HEK293 (cell line): ENCODE measurements at regions not wholly inside any gene's neighbourhood (a gene's known extent, or its start where the extent isn't known, plus 50 kb on each side); places are given as distances from the start of the nearest gene placed in this dataset.

Experiments
- CTCF ChIA-PET: fragments of 350-600 bp; formaldehyde crosslinking; extraction: SDS; loops from one replicate; lab custom pipeline; 2021; ENCODE audit warnings: antibody characterized with exemption; lab: Yijun Ruan, JAX
- POLR2A ChIA-PET: fragments of 300-600 bp; formaldehyde crosslinking; extraction: SDS; loops from one replicate; lab custom pipeline; 2020; ENCODE audit warnings: antibody characterized with exemption, inconsistent platforms; lab: Yijun Ruan, JAX
- H3K27ac ChIP-seq: fragments of 200-500 bp; sonication (Bioruptor generic); 2 replicates; pipeline ENCODE4 v1.5.1; 2014; ENCODE audit warnings: low read depth, low read length, control low read depth, inconsistent platforms; ENCODE audit errors: extremely low read depth
- H3K36me3 ChIP-seq, 2 experiments: fragments of 200-500 bp in 1 of 2; sonication (Bioruptor generic) in 1 of 2; 1 replicate in 1 of 2; 2 replicates in 1 of 2; pipeline ENCODE4 v1.5.1; 2014 to 2017; ENCODE audit warnings: inconsistent platforms in 2 of 2, low read length in 2 of 2; ENCODE audit not compliant: control insufficient read depth in 2 of 2, insufficient read depth in 1 of 2
- H3K4me1 ChIP-seq: fragments of 200-500 bp; sonication (Bioruptor generic); 2 replicates; pipeline ENCODE4 v1.5.1; 2014; ENCODE audit warnings: mild to moderate bottlenecking, low read length, inconsistent platforms; ENCODE audit not compliant: control insufficient read depth, insufficient read depth
- H3K4me3 ChIP-seq: 2 replicates; pipeline ENCODE4 v1.5.1; 2011; ENCODE audit warnings: low read depth, mild to moderate bottlenecking, control low read depth, low read length, moderate library complexity
- H3K9me3 ChIP-seq: fragments of 200-500 bp; sonication (Bioruptor generic); 2 replicates; pipeline ENCODE4 v1.5.1; 2014; ENCODE audit warnings: low read depth, low read length, inconsistent platforms; ENCODE audit not compliant: control insufficient read depth, insufficient read depth
- GLIS2 ChIP-seq: fragments of 450-650 bp; formaldehyde crosslinking; IDR thresholded peaks from 2 replicates; pipeline ENCODE4 v1.5.1; 2016; ENCODE audit warnings: missing biosample characterization, missing genetic modification characterization
- HOXA7 ChIP-seq: sonication (generic); formaldehyde crosslinking; IDR thresholded peaks from 2 replicates; pipeline ENCODE4 v1.8.1; 2022; ENCODE audit warnings: missing genetic modification reagents, borderline replicate concordance
- MZF1 ChIP-seq: fragments of 450-650 bp; formaldehyde crosslinking; IDR thresholded peaks from 2 replicates; pipeline ENCODE4 v1.5.1; 2017; ENCODE audit warnings: missing biosample characterization, missing genetic modification characterization, borderline replicate concordance
- OSR2 ChIP-seq: fragments of 450-650 bp; formaldehyde crosslinking; IDR thresholded peaks from 2 replicates; pipeline ENCODE4 v1.5.1; 2016; ENCODE audit warnings: missing biosample characterization, missing genetic modification characterization
- RBAK ChIP-seq: fragments of 450-650 bp; formaldehyde crosslinking; IDR thresholded peaks from 2 replicates; pipeline ENCODE4 v1.5.1; 2016; ENCODE audit warnings: missing biosample characterization, missing genetic modification characterization
- TCF7L2 ChIP-seq: IDR thresholded peaks from 2 replicates; pipeline ENCODE4 v1.6.1; 2011; ENCODE audit warnings: low read depth, mild to moderate bottlenecking, inconsistent platforms, low read length, moderate library complexity, borderline replicate concordance
- ZBTB48 ChIP-seq: fragments of 450-650 bp; formaldehyde crosslinking; IDR thresholded peaks from 2 replicates; pipeline ENCODE4 v1.5.1; 2016; ENCODE audit warnings: missing biosample characterization, missing genetic modification characterization
- ZBTB7A ChIP-seq: fragments of 450-650 bp; formaldehyde crosslinking; IDR thresholded peaks from 2 replicates; pipeline ENCODE4 v1.5.1; 2016; ENCODE audit warnings: low read depth, missing biosample characterization, missing genetic modification characterization
- ZNF155 ChIP-seq: fragments of 450-650 bp; formaldehyde crosslinking; IDR thresholded peaks from 2 replicates; pipeline ENCODE4 v1.5.1; 2016; ENCODE audit warnings: missing biosample characterization, missing genetic modification characterization
- ZNF211 ChIP-seq: fragments of 450-650 bp; formaldehyde crosslinking; IDR thresholded peaks from 2 replicates; pipeline ENCODE4 v1.5.1; 2016; ENCODE audit warnings: low read depth, missing biosample characterization, missing genetic modification characterization
- ZNF274 ChIP-seq, 2 experiments: fragments of 200-500 bp in 1 of 2; fragments of 450-650 bp in 1 of 2; sonication (Bioruptor generic) in 1 of 2; formaldehyde crosslinking in 1 of 2; IDR thresholded peaks; 2 replicates each; pipeline versions ENCODE4 v1.5.1 to v1.6.1; 2014 to 2016; ENCODE audit warnings: borderline replicate concordance in 1 of 2, inconsistent platforms in 1 of 2, low read length in 1 of 2, missing biosample characterization in 1 of 2, missing genetic modification characterization in 1 of 2
- ZNF341 ChIP-seq: fragments of 450-650 bp; formaldehyde crosslinking; IDR thresholded peaks from 2 replicates; pipeline ENCODE4; 2016; ENCODE audit warnings: low read depth, missing biosample characterization, missing genetic modification characterization
- ZNF366 ChIP-seq: fragments of 450-650 bp; formaldehyde crosslinking; conservative IDR thresholded peaks from 2 replicates; pipeline ENCODE4 v1.5.1; 2016; ENCODE audit warnings: missing biosample characterization, missing genetic modification characterization
- ZNF596 ChIP-seq: fragments of 450-650 bp; IDR thresholded peaks from 2 replicates; pipeline ENCODE4 v1.5.0; 2018; ENCODE audit warnings: missing biosample characterization, mild to moderate bottlenecking, missing genetic modification characterization, moderate library complexity
- ZNF664 ChIP-seq: fragments of 450-650 bp; formaldehyde crosslinking; IDR thresholded peaks from 2 replicates; pipeline ENCODE4 v1.5.1; 2016; ENCODE audit warnings: missing biosample characterization, missing genetic modification characterization
- ZNF670 ChIP-seq: fragments of 450-650 bp; formaldehyde crosslinking; IDR thresholded peaks from 2 replicates; pipeline ENCODE4 v1.5.1; 2016; ENCODE audit warnings: missing biosample characterization, missing genetic modification characterization, low read depth
- ZNF701 ChIP-seq: fragments of 450-650 bp; formaldehyde crosslinking; IDR thresholded peaks from 2 replicates; pipeline ENCODE4 v1.5.1; 2016; ENCODE audit warnings: missing biosample characterization, missing genetic modification characterization
- ZNF791 ChIP-seq: fragments of 450-650 bp; formaldehyde crosslinking; IDR thresholded peaks from 2 replicates; pipeline ENCODE4 v1.5.1; 2016; ENCODE audit warnings: missing biosample characterization, missing genetic modification characterization
- ZSCAN18 ChIP-seq: fragments of 450-650 bp; formaldehyde crosslinking; IDR thresholded peaks from 2 replicates; pipeline ENCODE4 v1.5.1; 2016; ENCODE audit warnings: missing biosample characterization, missing genetic modification characterization
- TF ChIP-seq, protein P1 (sequence below): fragments of 450-650 bp; formaldehyde crosslinking; IDR thresholded peaks from 2 replicates; pipeline ENCODE4 v1.5.1; 2016; ENCODE audit warnings: missing biosample characterization, missing genetic modification characterization
- TF ChIP-seq, protein P2 (sequence below): fragments of 450-650 bp; formaldehyde crosslinking; IDR thresholded peaks from 2 replicates; pipeline ENCODE4 v1.5.1; 2016; ENCODE audit warnings: missing biosample characterization, missing genetic modification characterization

DNA sequence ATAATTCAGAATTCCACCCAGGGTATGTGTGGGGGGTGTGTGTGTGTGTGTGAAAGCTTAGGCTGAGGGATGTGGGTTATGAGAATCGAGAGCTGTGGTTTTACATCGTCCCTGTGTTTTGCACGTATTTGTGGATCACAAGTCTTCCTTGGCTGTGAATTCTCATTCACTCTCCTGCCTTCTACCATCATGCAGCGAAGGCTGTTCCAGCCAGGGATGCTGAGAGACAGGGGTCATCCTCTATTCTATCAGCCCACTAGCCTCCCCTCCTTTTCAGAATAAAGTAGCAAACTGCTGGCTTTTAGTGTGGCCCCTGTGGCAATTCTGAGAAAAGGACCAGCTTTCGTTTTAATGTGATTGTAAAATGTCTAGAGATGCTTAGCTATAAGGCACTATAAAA lies 460.6 kb upstream of the NR2F2 start:
- POLR2A ChIA-PET = no interaction called here
- TF ChIP-seq ZNF341 (tag by site-specific recombination) (peak; percentile 21; the same call in 1 of the 2 replicates), ZNF664 (tag by site-specific recombination) (no peak)
- Histone ChIP-seq H3K36me3 (no peaks in the 10 kb centered on the region), H3K4me3 (no peak overlapping the region), H3K27ac (no peak overlapping the region), H3K9me3 (no peaks in the 10 kb centered on the region), H3K4me1 (peaks cover 17% of the 10 kb centered on the region)
- CTCF ChIA-PET = interaction anchor here (0.6 to 1.0 kb wide), 2 partner anchors 457 to 490 kb away, joined by 3 read pairs; no protein-coding TSS in a partner anchor

DNA sequence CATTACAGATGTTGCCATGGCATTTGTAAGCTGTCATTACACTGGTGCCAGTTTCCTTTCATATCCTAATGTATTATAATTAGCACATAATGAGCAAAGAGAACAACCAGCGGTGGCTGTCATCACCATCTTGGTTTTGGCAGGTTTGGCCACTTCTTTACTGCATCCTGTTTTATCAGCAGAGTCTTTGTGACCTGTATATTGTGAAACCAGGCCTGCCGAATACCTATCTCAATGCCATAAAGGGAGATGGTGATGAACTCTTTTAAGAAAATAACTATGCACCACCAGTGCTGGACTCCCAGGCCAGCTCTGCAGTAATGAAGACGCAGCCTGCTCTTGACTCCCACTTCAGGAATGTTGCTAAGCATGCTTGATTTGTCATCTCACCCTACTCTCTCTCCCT lies 458.1 kb upstream of the NR2F2 start:
- Histone ChIP-seq H3K9me3 (no peaks in the 10 kb centered on the region), H3K36me3 (no peaks in the 10 kb centered on the region), H3K27ac (no peak overlapping the region), H3K4me1 (peaks cover 17% of the 10 kb centered on the region), H3K4me3 (no peak overlapping the region)
- POLR2A ChIA-PET = no interaction called here
- CTCF ChIA-PET = interaction anchor here (0.6 kb wide), 1 partner anchor 217 kb away, joined by 3 read pairs; no protein-coding TSS in a partner anchor
- TF ChIP-seq ZNF701 (tag by site-specific recombination) (no peak), ZBTB48 (tag by site-specific recombination) (no peak)

DNA sequence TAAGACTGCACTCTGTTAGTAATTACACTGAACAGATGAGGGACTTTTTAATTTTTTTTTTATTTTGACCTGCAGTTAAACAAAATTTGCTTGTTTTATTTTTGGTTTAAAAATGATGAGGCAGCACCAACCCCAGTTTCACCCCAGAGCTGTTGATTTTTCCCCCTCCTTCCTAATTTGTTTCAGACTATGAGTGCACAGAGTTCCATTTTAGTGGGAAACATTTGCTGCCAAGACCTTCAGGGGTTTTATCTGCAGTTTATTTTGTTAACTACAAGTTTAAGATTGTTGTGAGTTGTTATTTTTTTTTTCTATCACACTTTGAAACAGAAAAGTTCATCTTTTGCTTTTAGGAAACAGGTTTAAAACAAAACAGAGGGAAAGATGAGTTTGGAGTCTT lies 455.9 kb upstream of the NR2F2 start:
- ChIA-PET POLR2A (no interaction called here), CTCF (no interaction called here)
- TF ChIP-seq ZNF791 (tag by site-specific recombination) (no peak), HOXA7 (CRISPR knock-in tag) (no peak), ZNF670 (tag by site-specific recombination) (no peak), ZBTB7A (tag by site-specific recombination) (no peak), ZNF596 (no peak), ZNF366 (tag by site-specific recombination) (no peak), ZSCAN18 (tag by site-specific recombination) (no peak), MZF1 (tag by site-specific recombination) (no peak), RBAK (tag by site-specific recombination) (no peak), OSR2 (no peak), GLIS2 (no peak)
- no peak overlapping the region for H3K27ac ChIP-seq
- 0 out of 2 replicates have a peak, but pooled peaks cover 4% of the 10 kb centered on the region for H3K4me1 ChIP-seq
- no peaks in the 10 kb centered on the region for H3K9me3 ChIP-seq
- no peaks in the 10 kb centered on the region for H3K36me3 ChIP-seq
- no peak overlapping the region for H3K4me3 ChIP-seq

GRCh38 chr15:95875121-95875643 lies 455.3 kb upstream of the NR2F2 start:
- POLR2A ChIA-PET = no interaction called here
- H3K9me3 ChIP-seq = no peaks in the 10 kb centered on the region
- H3K27ac ChIP-seq = no peak overlapping the region
- CTCF ChIA-PET = no interaction called here
- H3K4me1 ChIP-seq = 0 out of 2 replicates have a peak, but pooled peaks cover 4% of the 10 kb centered on the region
- H3K4me3 ChIP-seq = no peak overlapping the region
- H3K36me3 ChIP-seq = no peaks in the 10 kb centered on the region
- TF ChIP-seq ZNF274 (IDR thresholded peaks at IDR 0.05; ENCODE audit: low read length) = no peak
- TF ChIP-seq ZNF274 (tag by site-specific recombination; IDR thresholded peaks at IDR 0.05; ENCODE audit: borderline replicate concordance) = no peak
- TF ChIP-seq, protein P1, sequence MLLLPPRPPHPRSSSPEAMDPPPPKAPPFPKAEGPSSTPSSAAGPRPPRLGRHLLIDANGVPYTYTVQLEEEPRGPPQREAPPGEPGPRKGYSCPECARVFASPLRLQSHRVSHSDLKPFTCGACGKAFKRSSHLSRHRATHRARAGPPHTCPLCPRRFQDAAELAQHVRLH (tag by site-specific recombination) = no peak
- no peak for TF ChIP-seq ZNF155 (tag by site-specific recombination)
- TF ChIP-seq, protein P2, sequence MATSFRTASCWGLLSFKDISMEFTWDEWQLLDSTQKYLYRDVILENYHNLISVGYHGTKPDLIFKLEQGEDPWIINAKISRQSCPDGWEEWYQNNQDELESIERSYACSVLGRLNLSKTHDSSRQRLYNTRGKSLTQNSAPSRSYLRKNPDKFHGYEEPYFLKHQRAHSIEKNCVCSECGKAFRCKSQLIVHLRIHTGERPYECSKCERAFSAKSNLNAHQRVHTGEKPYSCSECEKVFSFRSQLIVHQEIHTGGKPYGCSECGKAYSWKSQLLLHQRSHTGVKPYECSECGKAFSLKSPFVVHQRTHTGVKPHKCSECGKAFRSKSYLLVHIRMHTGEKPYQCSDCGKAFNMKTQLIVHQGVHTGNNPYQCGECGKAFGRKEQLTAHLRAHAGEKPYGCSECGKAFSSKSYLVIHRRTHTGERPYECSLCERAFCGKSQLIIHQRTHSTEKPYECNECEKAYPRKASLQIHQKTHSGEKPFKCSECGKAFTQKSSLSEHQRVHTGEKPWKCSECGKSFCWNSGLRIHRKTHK (tag by site-specific recombination) = no peak
- TF ChIP-seq ZNF211 (tag by site-specific recombination) = no peak
- no peak for TF ChIP-seq TCF7L2
